DMS 273 (cell line): ENCODE measurements at regions not wholly inside any gene's neighbourhood (a gene's known extent, or its start where the extent isn't known, plus 50 kb on each side); places are given as distances from the start of the nearest gene placed in this dataset.

Source experiments
- DNase-seq: peaks from one replicate; lab custom pipeline; 2025; ENCODE audit not compliant: unreplicated experiment; lab: John Stamatoyannopoulos, UW

DNA sequence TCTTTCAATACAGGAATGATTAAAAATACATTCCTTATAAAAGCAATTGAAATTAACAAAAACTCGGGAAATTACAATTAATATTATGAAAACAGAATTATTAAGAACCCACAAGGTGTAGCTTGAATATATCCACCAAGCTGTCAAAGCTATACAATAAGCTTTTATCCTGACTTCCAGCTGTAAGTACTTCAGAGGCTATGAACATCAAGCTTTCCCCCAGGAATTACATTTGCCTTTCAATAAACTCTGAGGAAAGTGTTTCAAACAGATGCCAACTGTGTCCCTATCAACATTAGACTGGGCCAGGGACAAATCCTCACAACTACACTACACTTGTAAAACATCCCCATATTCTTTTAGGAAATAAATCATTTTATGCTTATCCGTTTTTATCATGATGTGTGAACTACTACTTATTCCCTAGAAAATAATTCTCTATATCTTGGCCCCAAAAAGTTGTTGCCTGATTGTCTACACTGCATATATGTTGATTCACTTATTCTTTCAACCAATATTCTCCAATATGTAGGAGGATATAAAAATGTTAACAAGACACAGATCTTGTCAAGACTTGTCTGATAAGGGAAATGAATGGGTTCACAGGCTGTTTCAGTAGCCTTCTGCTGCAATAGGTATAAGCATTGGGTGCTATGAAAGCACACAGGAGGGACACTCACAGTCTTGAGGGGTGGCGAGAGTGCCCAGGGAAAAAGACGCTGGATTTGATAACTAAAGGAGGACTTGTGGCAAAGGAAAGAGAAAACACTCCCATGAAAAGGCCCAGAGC is 494.1 kb downstream of the CENPC start:
- peak; percentile 1 for DNase-seq

- DNase-seq: no peak
These were observed 495.9 kb downstream of the CENPC start for GRCh38 chr4:67049446-67049845.

GRCh38 chr4:67048530-67048929 is 496.8 kb downstream of the CENPC start:
- no peak for DNase-seq

- DNase-seq: no peak
These were observed 505.0 kb downstream of the CENPC start for GRCh38 chr4:67040315-67040714.

- DNase-seq: no peak
These were observed 507.1 kb downstream of the CENPC start for GRCh38 chr4:67038228-67038566.

GRCh38 chr4:67037504-67038227 is 507.6 kb downstream of the CENPC start:
- DNase-seq: peak; percentile 38

DNA sequence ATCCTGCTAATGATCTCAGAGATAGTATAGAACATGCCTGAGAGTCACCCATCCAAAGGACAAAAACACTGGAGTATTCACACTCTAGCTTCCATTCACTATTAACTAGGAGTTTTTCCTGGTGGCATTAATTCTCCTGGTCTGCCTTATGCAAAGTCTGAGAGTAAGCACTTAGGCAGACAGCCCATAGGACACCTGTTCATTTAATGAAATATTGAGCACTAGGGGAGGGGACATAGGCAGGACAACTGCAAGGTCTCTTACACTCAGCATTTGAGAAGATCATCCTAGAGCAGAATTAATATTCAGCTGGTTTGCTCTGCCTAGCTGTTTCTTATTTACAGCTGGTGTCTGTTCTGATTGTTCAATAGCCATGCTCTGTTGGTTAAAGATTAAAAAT is 508.5 kb downstream of the CENPC start:
- DNase-seq: no peak

GRCh38 chr4:67035986-67036385 is 509.3 kb downstream of the CENPC start:
- DNase-seq: no peak

DNA sequence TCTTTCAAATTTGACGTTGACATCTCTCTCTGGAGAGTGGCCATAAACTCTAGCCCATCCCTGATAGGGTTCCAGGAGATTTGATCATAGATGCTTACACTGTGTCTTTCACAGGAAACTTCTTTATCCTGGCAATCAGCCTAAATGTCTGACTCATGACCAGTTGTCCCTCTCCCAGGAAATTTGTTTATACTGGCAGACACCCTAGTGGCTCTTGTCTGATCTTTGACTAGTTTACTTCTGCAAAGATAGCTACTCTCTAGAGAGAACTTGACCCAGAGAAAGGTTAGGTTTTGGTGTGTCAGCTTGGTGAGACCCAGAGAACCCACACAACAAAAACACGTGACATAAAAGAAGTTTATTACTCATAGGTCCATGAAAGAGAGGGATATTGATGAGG is 509.8 kb downstream of the CENPC start:
- DNase-seq: peak; percentile 33

GRCh38 chr4:67030636-67031035 is 514.7 kb downstream of the CENPC start:
- DNase-seq: no peak

DNA sequence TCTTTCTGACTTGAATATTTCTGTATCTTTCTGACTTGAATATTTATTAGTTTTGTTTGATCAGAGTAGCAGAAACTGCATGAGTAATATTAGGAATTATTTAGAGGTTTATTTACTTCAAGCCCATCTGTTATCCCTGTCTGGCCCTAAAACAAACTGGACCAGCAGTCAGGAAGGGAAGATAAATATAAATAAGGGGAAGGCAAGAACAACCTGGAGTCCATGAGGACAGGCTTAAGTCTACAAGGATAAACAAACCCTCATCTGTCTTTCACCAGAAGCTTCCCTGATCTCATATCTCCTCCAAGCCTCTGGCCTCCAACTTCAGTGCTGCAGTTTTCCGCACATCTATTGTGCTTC is 524.9 kb downstream of the CENPC start:
- DNase-seq: peak; percentile 0

GRCh38 chr4:67019686-67020437 is 525.4 kb downstream of the CENPC start:
- peak; percentile 53 for DNase-seq

DNA sequence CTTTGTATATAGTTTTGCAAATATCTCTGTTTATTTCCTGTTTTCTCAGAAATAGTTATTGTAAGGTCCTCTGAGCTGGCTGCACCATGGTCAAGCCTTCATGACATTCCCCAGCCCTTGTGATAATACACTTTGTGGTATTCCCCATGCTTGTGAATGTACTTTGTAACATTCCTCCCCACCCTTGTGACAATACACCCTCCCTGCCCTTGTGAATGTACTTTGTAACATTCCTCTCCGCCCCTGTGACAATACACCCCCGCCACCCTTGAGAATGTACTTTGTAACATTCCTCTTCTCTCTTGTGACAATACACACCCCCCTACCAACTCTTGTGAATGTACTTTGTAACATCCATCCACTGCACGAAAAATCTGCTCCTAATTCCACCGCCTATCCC is 530.7 kb downstream of the CENPC start:
- no peak for DNase-seq

- DNase-seq: no peak
These were observed 538.5 kb downstream of the CENPC start for GRCh38 chr4:67006791-67007190.

GRCh38 chr4:66991521-66991920 is 553.8 kb downstream of the CENPC start:
- no peak for DNase-seq

DNA sequence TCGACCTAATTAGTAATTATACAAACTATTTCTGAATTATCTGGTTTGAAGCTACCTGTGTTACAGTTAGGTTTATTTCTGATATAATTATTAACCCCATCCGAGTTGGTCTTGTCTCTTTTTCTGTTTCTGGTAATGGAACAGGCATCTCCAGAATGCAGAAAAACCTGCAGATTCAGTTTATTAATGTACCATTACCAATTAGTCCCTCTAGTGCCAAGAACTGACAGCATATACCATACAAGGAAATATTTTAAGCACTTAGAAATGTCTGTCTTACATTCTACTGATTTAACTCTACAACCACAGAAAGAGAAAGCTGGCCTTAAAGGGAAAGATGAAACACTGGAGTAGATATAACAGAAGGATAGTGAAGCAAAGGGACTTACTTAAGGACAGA is 570.6 kb downstream of the CENPC start:
- no peak for DNase-seq

GRCh38 chr4:66972087-66972486 is 573.2 kb downstream of the CENPC start:
- peak; percentile 5 for DNase-seq

DNA sequence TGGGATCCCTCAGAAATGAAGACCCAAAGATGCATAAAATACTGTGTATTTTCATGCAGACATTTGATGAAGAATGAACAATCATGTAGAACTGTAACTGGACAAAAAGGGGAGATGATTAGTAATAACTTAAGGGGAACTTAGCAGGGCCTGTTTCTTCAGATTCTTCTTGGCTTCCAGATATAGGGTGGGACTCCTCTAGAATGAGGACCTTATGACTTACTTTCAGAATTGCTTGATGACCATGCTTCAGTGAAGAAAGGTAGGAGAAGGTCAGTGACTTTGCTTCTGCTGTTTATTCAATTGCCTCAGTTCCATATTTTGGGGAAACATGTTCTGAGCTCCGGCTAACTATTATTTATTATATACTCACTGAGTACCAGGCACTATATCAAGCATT is 580.8 kb downstream of the CENPC start:
- no peak for DNase-seq

DNA sequence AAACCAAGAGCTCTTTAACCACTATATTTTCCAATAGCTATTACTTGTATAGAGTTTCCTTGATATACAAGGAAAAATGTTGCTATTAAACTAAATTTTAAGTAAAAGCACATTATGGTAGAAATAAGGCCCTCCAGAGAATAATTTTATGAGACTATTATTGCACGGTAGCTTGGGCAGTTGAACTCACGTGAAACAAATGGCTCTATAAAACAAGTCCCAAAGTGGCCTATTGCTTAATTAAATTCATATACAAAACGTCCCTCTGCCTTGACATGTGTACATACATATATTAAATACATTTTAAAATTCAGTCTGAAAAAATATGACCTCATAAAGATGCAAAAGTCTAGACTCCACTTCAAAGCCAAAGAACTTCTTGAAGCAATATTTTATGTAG is 582.2 kb downstream of the CENPC start:
- DNase-seq: peak; percentile 13

GRCh38 chr4:66959207-66959606 is 586.1 kb downstream of the CENPC start:
- DNase-seq: no peak

GRCh38 chr4:66956852-66957251 is 588.5 kb downstream of the CENPC start:
- no peak for DNase-seq

GRCh38 chr4:66956426-66956825 is 588.9 kb downstream of the CENPC start:
- DNase-seq: no peak
